ENCODE measurements at regions not wholly inside any gene's neighbourhood (a gene's known extent, or its start where the extent isn't known, plus 50 kb on each side); places are given as distances from the start of the nearest gene placed in this dataset.

DNA sequence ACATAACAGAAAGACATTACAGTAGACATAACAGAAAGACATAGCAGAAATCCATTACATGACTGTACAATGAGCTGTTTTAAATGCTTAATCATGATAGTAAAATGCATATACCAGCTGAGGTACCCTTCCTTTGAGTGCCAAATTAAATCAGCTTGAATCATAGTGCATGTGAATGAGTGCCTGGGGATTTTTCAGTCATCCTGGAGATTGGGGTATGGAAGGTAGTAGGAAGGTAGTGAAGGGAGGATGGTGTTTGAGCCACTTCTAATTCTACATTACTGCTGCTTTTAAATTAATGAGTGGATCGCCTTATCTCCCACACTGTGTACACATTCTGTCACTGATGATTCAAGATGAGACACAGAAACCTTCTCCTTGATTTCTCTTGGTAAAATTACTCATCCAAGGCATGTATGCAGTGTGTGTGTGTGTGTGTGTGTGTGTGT is 534.2 kb downstream of the LRFN5 start:
- DNase-seq, result no peak
- Histone ChIP-seq H3K4me3 (no peak overlapping the region), H3K27ac (no peak overlapping the region), H3K27me3 (no peaks in the 10 kb centered on the region), H3K36me3 (no peaks in the 10 kb centered on the region), H3K9me3 (no peaks in the 10 kb centered on the region), H3K4me1 (no peaks in the 10 kb centered on the region)
- TF ChIP-seq, protein P1, sequence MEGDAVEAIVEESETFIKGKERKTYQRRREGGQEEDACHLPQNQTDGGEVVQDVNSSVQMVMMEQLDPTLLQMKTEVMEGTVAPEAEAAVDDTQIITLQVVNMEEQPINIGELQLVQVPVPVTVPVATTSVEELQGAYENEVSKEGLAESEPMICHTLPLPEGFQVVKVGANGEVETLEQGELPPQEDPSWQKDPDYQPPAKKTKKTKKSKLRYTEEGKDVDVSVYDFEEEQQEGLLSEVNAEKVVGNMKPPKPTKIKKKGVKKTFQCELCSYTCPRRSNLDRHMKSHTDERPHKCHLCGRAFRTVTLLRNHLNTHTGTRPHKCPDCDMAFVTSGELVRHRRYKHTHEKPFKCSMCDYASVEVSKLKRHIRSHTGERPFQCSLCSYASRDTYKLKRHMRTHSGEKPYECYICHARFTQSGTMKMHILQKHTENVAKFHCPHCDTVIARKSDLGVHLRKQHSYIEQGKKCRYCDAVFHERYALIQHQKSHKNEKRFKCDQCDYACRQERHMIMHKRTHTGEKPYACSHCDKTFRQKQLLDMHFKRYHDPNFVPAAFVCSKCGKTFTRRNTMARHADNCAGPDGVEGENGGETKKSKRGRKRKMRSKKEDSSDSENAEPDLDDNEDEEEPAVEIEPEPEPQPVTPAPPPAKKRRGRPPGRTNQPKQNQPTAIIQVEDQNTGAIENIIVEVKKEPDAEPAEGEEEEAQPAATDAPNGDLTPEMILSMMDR (IDR thresholded peaks at IDR 0.05), result no peak
- no peak for TF ChIP-seq POLR2A (IDR thresholded peaks at IDR 0.05)

DNA sequence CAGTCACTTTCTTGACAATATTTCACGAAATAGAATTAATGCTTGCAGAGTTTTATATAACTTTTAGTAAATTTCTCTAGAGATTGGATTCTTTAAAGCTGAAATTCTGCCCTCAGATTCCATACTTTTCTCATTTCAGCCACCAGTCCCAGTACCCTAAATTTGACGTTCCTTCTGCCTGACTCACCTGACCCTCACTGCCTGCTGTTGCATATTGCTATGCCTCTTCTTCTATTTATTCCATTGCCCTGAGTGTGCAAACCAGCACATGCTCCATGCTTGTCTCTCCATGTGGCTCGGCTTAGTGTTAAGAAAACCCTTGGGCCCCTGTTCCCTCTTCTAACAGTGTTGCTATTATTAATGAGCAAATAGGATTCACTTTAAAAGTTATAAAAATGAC is 533.3 kb downstream of the LRFN5 start:
- H3K4me3 ChIP-seq, result no peak overlapping the region
- H3K27me3 ChIP-seq, result no peaks in the 10 kb centered on the region
- no peaks in the 10 kb centered on the region for H3K4me1 ChIP-seq
- no peaks in the 10 kb centered on the region for H3K36me3 ChIP-seq
- no peak for DNase-seq
- TF ChIP-seq, protein P1 (IDR thresholded peaks at IDR 0.05), result no peak
- no peak for TF ChIP-seq POLR2A (IDR thresholded peaks at IDR 0.05)
- no peaks in the 10 kb centered on the region for H3K9me3 ChIP-seq
- no peak overlapping the region for H3K27ac ChIP-seq

DNA sequence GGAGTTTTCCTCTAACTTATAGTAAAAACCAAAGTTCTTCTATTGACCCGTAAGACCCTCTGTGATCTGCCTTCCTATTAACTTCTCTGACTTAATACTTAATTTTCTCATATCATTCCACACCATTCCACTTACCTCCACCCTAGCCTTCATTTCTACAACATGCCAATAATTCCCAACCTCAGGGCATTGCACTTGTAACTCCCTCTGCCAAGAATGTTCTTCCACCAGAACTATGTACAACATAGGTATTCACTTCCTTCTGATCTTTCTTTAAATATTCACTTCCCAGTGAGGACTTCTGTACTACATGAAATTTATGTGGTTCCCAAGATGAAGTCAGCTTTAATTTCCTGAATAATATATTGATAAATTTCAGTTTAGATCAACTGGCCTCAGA is 531.7 kb downstream of the LRFN5 start:
- Histone ChIP-seq H3K4me3 (no peak overlapping the region), H3K27me3 (no peaks in the 10 kb centered on the region), H3K9me3 (no peaks in the 10 kb centered on the region), H3K4me1 (no peaks in the 10 kb centered on the region), H3K36me3 (no peaks in the 10 kb centered on the region), H3K27ac (no peak overlapping the region)
- no peak for TF ChIP-seq POLR2A (IDR thresholded peaks at IDR 0.05)
- TF ChIP-seq, protein P1 (IDR thresholded peaks at IDR 0.05), result no peak
- no peak for DNase-seq

DNA sequence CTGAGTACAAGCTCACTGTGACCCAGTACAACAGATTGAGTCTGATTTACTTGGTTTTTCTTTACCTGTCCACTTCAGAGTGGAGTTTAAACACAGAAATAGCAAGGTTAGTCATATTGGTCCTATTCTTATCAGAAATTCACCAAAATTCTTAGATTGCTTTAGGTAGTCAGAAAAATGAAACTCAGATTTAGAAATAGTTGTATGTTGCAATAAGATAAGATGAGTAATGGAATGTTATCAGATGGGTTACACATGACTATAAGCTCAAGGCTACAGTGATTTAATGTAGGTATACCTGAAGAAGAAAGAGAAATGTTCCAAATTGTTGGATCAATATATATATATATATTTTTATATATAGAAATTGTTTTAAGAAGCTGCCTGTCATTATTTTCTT is 524.1 kb downstream of the LRFN5 start:
- no peak for TF ChIP-seq POLR2A (IDR thresholded peaks at IDR 0.05)
- TF ChIP-seq, protein P1 (IDR thresholded peaks at IDR 0.05), result no peak

DNA sequence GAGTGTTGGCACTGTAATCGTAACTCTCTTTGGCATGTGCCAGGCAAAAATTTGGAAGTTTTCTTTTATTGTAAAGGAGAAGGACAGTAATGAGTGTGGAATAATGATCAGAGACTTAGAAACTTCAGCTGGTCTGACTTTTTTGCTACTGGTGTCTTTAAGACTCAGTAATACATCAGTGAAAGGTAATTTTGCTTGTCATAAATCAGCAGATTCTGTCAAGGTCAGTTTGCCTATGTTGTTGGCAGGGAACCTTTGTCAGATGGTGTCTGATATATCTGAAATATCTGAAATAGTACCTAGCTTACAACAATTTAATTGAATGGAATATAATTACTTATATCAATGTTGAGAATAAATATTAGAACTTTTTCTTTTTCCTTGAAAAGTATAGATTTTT is 516.9 kb downstream of the LRFN5 start:
- no peak overlapping the region for H3K4me3 ChIP-seq
- DNase-seq, result no peak
- no peak overlapping the region for H3K27ac ChIP-seq
- no peaks in the 10 kb centered on the region for H3K27me3 ChIP-seq
- no peaks in the 10 kb centered on the region for H3K9me3 ChIP-seq
- no peaks in the 10 kb centered on the region for H3K36me3 ChIP-seq
- no peak for TF ChIP-seq POLR2A (IDR thresholded peaks at IDR 0.05)
- TF ChIP-seq, protein P1 (IDR thresholded peaks at IDR 0.05), result no peak
- no peaks in the 10 kb centered on the region for H3K4me1 ChIP-seq

More for the DNA sequence above, 524.1 kb downstream of the LRFN5 start:
- Histone ChIP-seq H3K9me3 (no peaks in the 10 kb centered on the region), H3K4me3 (no peak overlapping the region), H3K36me3 (no peaks in the 10 kb centered on the region), H3K27me3 (no peaks in the 10 kb centered on the region), H3K4me1 (no peaks in the 10 kb centered on the region), H3K27ac (no peak overlapping the region)
- no peak for DNase-seq
